ENCODE measurements at regions not wholly inside any gene's neighbourhood (a gene's known extent, or its start where the extent isn't known, plus 50 kb on each side); places are given as distances from the start of the nearest gene placed in this dataset.

DNA sequence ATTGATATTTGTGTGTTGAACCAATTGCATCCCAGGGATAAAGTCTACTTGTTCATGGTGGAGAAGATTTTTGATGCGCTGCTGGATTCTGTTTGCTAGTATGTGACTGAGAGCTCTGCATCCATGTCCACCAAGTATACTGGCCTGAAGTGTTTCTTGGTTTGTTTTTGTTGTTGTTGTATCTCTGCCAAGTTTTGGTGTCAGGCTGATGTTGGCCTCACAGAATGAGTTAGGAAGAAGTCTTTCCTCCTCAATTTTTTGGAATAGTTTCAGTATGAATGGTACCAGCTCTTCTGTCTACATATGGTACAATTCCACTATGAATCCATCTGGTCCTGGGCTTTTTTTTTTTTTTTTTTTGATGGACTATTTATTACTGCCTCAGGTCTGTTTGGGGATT is 50.9 kb upstream of the OSTN start:
- 96 to 97% methylated on average over 1 of the region's 1 CpG for WGBS, 2 donors
- no peak overlapping the region for H3K9ac ChIP-seq (ENCODE audit: insufficient read depth in 1 of 2, low read length in 2 of 2)
- H3K27me3 ChIP-seq (ENCODE audit: control insufficient read depth in 3 of 3, insufficient read depth in 3 of 3, low read length in 2 of 3) = no peaks in the 10 kb centered on the region
- TF ChIP-seq, protein P1, sequence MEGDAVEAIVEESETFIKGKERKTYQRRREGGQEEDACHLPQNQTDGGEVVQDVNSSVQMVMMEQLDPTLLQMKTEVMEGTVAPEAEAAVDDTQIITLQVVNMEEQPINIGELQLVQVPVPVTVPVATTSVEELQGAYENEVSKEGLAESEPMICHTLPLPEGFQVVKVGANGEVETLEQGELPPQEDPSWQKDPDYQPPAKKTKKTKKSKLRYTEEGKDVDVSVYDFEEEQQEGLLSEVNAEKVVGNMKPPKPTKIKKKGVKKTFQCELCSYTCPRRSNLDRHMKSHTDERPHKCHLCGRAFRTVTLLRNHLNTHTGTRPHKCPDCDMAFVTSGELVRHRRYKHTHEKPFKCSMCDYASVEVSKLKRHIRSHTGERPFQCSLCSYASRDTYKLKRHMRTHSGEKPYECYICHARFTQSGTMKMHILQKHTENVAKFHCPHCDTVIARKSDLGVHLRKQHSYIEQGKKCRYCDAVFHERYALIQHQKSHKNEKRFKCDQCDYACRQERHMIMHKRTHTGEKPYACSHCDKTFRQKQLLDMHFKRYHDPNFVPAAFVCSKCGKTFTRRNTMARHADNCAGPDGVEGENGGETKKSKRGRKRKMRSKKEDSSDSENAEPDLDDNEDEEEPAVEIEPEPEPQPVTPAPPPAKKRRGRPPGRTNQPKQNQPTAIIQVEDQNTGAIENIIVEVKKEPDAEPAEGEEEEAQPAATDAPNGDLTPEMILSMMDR (IDR thresholded peaks at IDR 0.05; ENCODE audit: control extremely low read depth, extremely low read depth) = no peak
- no peak overlapping the region for H3K27ac ChIP-seq (ENCODE audit: low read depth in 1 of 2, low read length in 1 of 2)
- no peaks in the 10 kb centered on the region for H3K36me3 ChIP-seq (ENCODE audit: control insufficient read depth in 4 of 4, insufficient read depth in 4 of 4, low read length in 4 of 4)
- DNase-seq (peak in 2 of 3 donors; percentile 30 to 33), ATAC-seq (ENCODE audit: insufficient read depth, low FRiP score) (no peak)
- H3K4me1 ChIP-seq (ENCODE audit: control insufficient read depth in 5 of 5, insufficient read depth in 5 of 5, low read length in 5 of 5) = no peaks in the 10 kb centered on the region
- H3K9me3 ChIP-seq (ENCODE audit: control insufficient read depth in 4 of 4, insufficient read depth in 3 of 4, low read length in 3 of 4) = no peaks in the 10 kb centered on the region
- no peak overlapping the region for H3K4me3 ChIP-seq

DNA sequence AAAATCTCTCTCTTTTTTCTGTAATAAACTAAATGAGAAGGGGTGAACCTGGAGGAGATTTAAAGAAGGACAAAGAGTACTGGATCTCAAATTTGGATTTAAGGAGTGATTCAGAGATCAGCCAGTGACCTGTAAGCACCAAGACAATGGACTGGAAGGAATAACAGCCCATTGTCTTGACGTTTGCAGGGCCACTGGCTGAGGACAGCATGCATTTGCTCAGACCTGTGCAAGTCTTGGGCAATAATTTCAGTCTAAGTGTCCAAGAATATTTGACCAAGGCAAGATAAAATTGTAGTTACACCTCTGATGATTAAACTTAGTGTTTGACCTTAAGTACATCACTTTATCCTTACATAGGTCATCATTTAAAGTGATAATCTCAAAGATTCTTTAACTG is 55.8 kb upstream of the OSTN start:
- no peak for ATAC-seq (ENCODE audit: insufficient read depth, low FRiP score)

DNA sequence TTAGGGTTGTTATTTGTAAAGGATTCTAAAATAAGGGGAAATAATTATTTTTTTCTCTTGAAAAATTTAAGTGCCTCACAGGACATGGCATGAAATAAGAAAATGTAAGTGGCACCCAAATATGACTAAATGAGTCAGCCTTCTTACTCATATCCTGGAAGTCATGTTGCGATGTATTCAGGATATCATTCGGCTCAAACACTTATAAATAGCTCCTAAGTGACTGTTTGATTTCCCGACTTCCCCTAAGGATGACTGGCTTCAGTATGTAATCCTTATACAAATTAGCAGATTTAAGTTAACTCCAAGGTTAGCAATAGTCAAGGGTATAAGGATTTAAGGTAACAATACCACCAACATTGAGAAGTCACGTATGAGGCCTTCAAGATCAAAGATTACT is 57.3 kb upstream of the OSTN start:
- Histone ChIP-seq H3K9me3 (ENCODE audit: control insufficient read depth in 4 of 4, insufficient read depth in 3 of 4, low read length in 3 of 4) (no peaks in the 10 kb centered on the region), H3K9ac (ENCODE audit: insufficient read depth in 1 of 2, low read length in 2 of 2) (no peak overlapping the region), H3K36me3 (ENCODE audit: control insufficient read depth in 4 of 4, insufficient read depth in 4 of 4, low read length in 4 of 4) (no peaks in the 10 kb centered on the region), H3K4me1 (ENCODE audit: control insufficient read depth in 5 of 5, insufficient read depth in 5 of 5, low read length in 5 of 5) (no peaks in the 10 kb centered on the region), H3K4me3 (no peak overlapping the region), H3K27me3 (ENCODE audit: control insufficient read depth in 3 of 3, insufficient read depth in 3 of 3, low read length in 2 of 3) (no peaks in the 10 kb centered on the region), H3K27ac (ENCODE audit: low read depth in 1 of 2, low read length in 1 of 2) (no peak overlapping the region)
- no peak for ATAC-seq (ENCODE audit: insufficient read depth, low FRiP score)
- WGBS, 2 donors = 64 to 67% methylated on average over 4 of the region's 4 CpGs
- TF ChIP-seq, protein P1 (IDR thresholded peaks at IDR 0.05; ENCODE audit: control extremely low read depth, extremely low read depth) = no peak
- no peak for DNase-seq

More for the DNA sequence above, 55.8 kb upstream of the OSTN start:
- H3K27ac ChIP-seq (ENCODE audit: low read depth in 1 of 2, low read length in 1 of 2) = no peak overlapping the region
- no peaks in the 10 kb centered on the region for H3K4me1 ChIP-seq (ENCODE audit: control insufficient read depth in 5 of 5, insufficient read depth in 5 of 5, low read length in 5 of 5)
- DNase-seq = no peak
- H3K27me3 ChIP-seq (ENCODE audit: control insufficient read depth in 3 of 3, insufficient read depth in 3 of 3, low read length in 2 of 3) = no peaks in the 10 kb centered on the region
- no peak overlapping the region for H3K4me3 ChIP-seq
- WGBS, 2 donors = 35 to 37% methylated on average over 1 of the region's 1 CpG
- no peak overlapping the region for H3K9ac ChIP-seq (ENCODE audit: insufficient read depth in 1 of 2, low read length in 2 of 2)
- no peaks in the 10 kb centered on the region for H3K9me3 ChIP-seq (ENCODE audit: control insufficient read depth in 4 of 4, insufficient read depth in 3 of 4, low read length in 3 of 4)
- TF ChIP-seq, protein P1 (IDR thresholded peaks at IDR 0.05; ENCODE audit: control extremely low read depth, extremely low read depth) = no peak
- no peaks in the 10 kb centered on the region for H3K36me3 ChIP-seq (ENCODE audit: control insufficient read depth in 4 of 4, insufficient read depth in 4 of 4, low read length in 4 of 4)

DNA sequence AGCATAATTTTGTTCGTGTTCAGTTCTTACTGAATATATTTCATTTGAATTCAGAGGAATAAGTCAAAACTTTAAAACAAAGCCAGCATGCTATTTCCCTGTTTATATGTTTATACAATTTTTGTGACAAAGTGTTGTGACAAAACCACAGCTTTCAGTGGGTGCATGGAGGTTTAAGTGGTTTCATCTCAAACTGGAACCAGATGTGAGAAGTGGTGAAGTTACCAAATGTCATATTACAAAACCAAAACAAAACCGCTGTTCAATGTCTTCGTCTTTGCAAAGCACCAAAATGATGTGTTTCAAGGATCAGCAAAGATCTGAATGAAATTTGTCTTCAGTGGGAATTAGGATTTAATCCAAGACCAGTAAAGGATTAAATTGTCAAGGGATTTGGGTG is 59.3 kb upstream of the OSTN start:
- H3K27me3 ChIP-seq (ENCODE audit: control insufficient read depth in 3 of 3, insufficient read depth in 3 of 3, low read length in 2 of 3) = no peaks in the 10 kb centered on the region
- no peaks in the 10 kb centered on the region for H3K9me3 ChIP-seq (ENCODE audit: control insufficient read depth in 4 of 4, insufficient read depth in 3 of 4, low read length in 3 of 4)
- no peak for DNase-seq
- no peaks in the 10 kb centered on the region for H3K4me1 ChIP-seq (ENCODE audit: control insufficient read depth in 5 of 5, insufficient read depth in 5 of 5, low read length in 5 of 5)
- 82 to 91% methylated on average over 3 of the region's 3 CpGs for WGBS, 2 donors
- H3K27ac ChIP-seq (ENCODE audit: low read depth in 1 of 2, low read length in 1 of 2) = no peak overlapping the region
- H3K4me3 ChIP-seq = no peak overlapping the region
- H3K9ac ChIP-seq (ENCODE audit: insufficient read depth in 1 of 2, low read length in 2 of 2) = no peak overlapping the region
- no peak for ATAC-seq (ENCODE audit: insufficient read depth, low FRiP score)
- H3K36me3 ChIP-seq (ENCODE audit: control insufficient read depth in 4 of 4, insufficient read depth in 4 of 4, low read length in 4 of 4) = no peaks in the 10 kb centered on the region
- TF ChIP-seq, protein P1 (IDR thresholded peaks at IDR 0.05; ENCODE audit: control extremely low read depth, extremely low read depth) = no peak

All from lung (tissue), 11 donors.